ENCODE measurements at regions not wholly inside any gene's neighbourhood (a gene's known extent, or its start where the extent isn't known, plus 50 kb on each side); places are given as distances from the start of the nearest gene placed in this dataset.

- H3K36me3 ChIP-seq (ENCODE audit: control insufficient read depth in 1 of 2, insufficient read depth in 2 of 2, low read length in 2 of 2), result no peaks in the 10 kb centered on the region
- no peak for TF ChIP-seq SRF (IDR thresholded peaks at IDR 0.05; ENCODE audit: low read depth)
- peak; percentile 13 to 55 (median 15); a peak in 4 of 6 replicates for TF ChIP-seq CTCF (IDR thresholded peaks at IDR 0.05 in 2 of 3, conservative IDR thresholded peaks at IDR 0.05 in 1 of 3; ENCODE audit: borderline replicate concordance in 1 of 3, insufficient read depth in 1 of 3, low read depth in 2 of 3, low read length in 2 of 3)
- TF ChIP-seq RAD21 (IDR thresholded peaks at IDR 0.05; ENCODE audit: low read depth), result peak; percentile 44
- no peak overlapping the region for H3K9ac ChIP-seq (ENCODE audit: low read length)
- no peaks in the 10 kb centered on the region for H3K79me2 ChIP-seq (ENCODE audit: insufficient read depth, low read length)
- ATAC-seq (no peak; the same call in 1 of the 2 replicates), DNase-seq (ENCODE audit: low read depth, low spot score) (no peak)
- H3K9me3 ChIP-seq (ENCODE audit: control insufficient read depth in 1 of 2, insufficient read depth in 1 of 2, low read depth in 1 of 2, low read length in 2 of 2), result no peaks in the 10 kb centered on the region
- H3K9me2 ChIP-seq (ENCODE audit: insufficient read depth), result no peaks in the 10 kb centered on the region
- ChIA-PET CTCF (interaction anchor here (0.8 kb wide), 1 partner anchor 1546 kb away, joined by 5 read pairs; no protein-coding TSS in a partner anchor), POLR2A (no interaction called here), RAD21 (ENCODE audit: low non-redundant PET in 1 of 2, low total read pairs in 2 of 2, uncharacterized antibody in 2 of 2, unreplicated experiment in 2 of 2) (no interaction called here)
- H3K27me3 ChIP-seq (ENCODE audit: insufficient read depth, low read length), result 0 out of 2 replicates have a peak, but pooled peaks cover 5% of the 10 kb centered on the region
- no peak overlapping the region for H3K4me2 ChIP-seq (ENCODE audit: low read length)
- H3K4me3 ChIP-seq (replicated peaks in 1 of 2; ENCODE audit: low read depth in 1 of 2, low read length in 2 of 2), result no peak overlapping the region
- intact Hi-C loops (cut with micrococcal nuclease), result loop anchor here (2.0 to 5.0 kb wide), 2 partner anchors 1547 to 1944 kb away; no protein-coding TSS in a partner anchor
- BruUV-seq (replicated peaks), result no TSS peak
- H2AFZ ChIP-seq (ENCODE audit: low read depth, low read length, poor library complexity, severe bottlenecking), result no peak overlapping the region
- no peak overlapping the region for H3K27ac ChIP-seq (ENCODE audit: low read depth, low read length)
- no peaks in the 10 kb centered on the region for H3K4me1 ChIP-seq (ENCODE audit: control insufficient read depth in 1 of 2, insufficient read depth in 2 of 2, low read length in 2 of 2)
- H4K20me1 ChIP-seq (ENCODE audit: insufficient read depth), result no peaks in the 10 kb centered on the region
Measured at GRCh38 chr2:106638043-106638442, 150.9 kb downstream of the CD8B2 start.

DNA sequence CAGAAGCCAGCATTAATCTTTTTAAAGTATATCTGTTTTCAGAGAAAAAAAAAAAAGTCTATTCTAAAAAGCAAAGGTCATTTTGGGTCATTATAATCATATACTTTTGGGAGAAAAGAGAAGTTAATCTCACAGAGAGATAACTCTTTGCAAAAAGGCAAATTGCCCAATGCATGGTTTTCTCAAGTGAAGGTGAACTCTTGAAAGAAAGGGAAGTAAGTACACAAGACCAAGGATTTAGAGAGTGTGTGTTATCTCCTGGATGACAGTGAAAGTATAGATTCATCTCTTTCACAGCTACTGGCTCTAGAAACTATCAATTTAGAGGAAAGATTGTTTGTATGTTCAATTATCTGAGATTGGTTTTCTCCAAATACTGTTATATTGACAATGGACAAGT is 151.4 kb downstream of the CD8B2 start:
- Histone ChIP-seq H3K9me3 (ENCODE audit: control insufficient read depth in 1 of 2, insufficient read depth in 1 of 2, low read depth in 1 of 2, low read length in 2 of 2) (no peaks in the 10 kb centered on the region), H3K36me3 (ENCODE audit: control insufficient read depth in 1 of 2, insufficient read depth in 2 of 2, low read length in 2 of 2) (no peaks in the 10 kb centered on the region), H3K79me2 (ENCODE audit: insufficient read depth, low read length) (no peaks in the 10 kb centered on the region), H4K20me1 (ENCODE audit: insufficient read depth) (no peaks in the 10 kb centered on the region), H3K27me3 (ENCODE audit: insufficient read depth, low read length) (no peaks in the 10 kb centered on the region), H3K4me2 (ENCODE audit: low read length) (no peak overlapping the region), H3K27ac (ENCODE audit: low read depth, low read length) (no peak overlapping the region), H3K4me1 (ENCODE audit: control insufficient read depth in 1 of 2, insufficient read depth in 2 of 2, low read length in 2 of 2) (no peaks in the 10 kb centered on the region), H3K9me2 (ENCODE audit: insufficient read depth) (no peaks in the 10 kb centered on the region), H3K4me3 (replicated peaks in 1 of 2; ENCODE audit: low read depth in 1 of 2, low read length in 2 of 2) (no peak overlapping the region), H2AFZ (ENCODE audit: low read depth, low read length, poor library complexity, severe bottlenecking) (no peak overlapping the region), H3K9ac (ENCODE audit: low read length) (no peak overlapping the region)
- no peak for DNase-seq (ENCODE audit: low read depth, low spot score)
- ChIA-PET RAD21 (ENCODE audit: low non-redundant PET in 1 of 2, low total read pairs in 2 of 2, uncharacterized antibody in 2 of 2, unreplicated experiment in 2 of 2) (no interaction called here), POLR2A (no interaction called here), CTCF (interaction anchor here (0.8 kb wide), 1 partner anchor 1546 kb away, joined by 5 read pairs; no protein-coding TSS in a partner anchor)
- no peak for ATAC-seq
- BruUV-seq (replicated peaks), result no TSS peak
- TF ChIP-seq ZFX (IDR thresholded peaks at IDR 0.05), result no peak
- TF ChIP-seq RAD21 (IDR thresholded peaks at IDR 0.05; ENCODE audit: low read depth), result no peak
- no peak for TF ChIP-seq ZBTB33 (IDR thresholded peaks at IDR 0.05; ENCODE audit: extremely low read depth, insufficient replicate concordance, low read length)
- TF ChIP-seq EZH2 (IDR thresholded peaks at IDR 0.05), result no peak
- no peak for TF ChIP-seq FOSL1 (IDR thresholded peaks at IDR 0.05; ENCODE audit: low read depth)
- TF ChIP-seq EZH2phosphoT487 (IDR thresholded peaks at IDR 0.05; ENCODE audit: borderline replicate concordance), result no peak
- TF ChIP-seq CBX3 (IDR thresholded peaks at IDR 0.05; ENCODE audit: low read depth), result no peak
- no peak for TF ChIP-seq POLR2A (IDR thresholded peaks at IDR 0.05; ENCODE audit: borderline replicate concordance, extremely low read depth, insufficient read depth, insufficient read length)
- TF ChIP-seq POLR2AphosphoS5 (IDR thresholded peaks at IDR 0.05; ENCODE audit: low read depth, low read length), result no peak
- TF ChIP-seq, protein P1, sequence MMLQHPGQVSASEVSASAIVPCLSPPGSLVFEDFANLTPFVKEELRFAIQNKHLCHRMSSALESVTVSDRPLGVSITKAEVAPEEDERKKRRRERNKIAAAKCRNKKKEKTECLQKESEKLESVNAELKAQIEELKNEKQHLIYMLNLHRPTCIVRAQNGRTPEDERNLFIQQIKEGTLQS (IDR thresholded peaks at IDR 0.05), result no peak
- no peak for TF ChIP-seq TCF7L2 (IDR thresholded peaks at IDR 0.05; ENCODE audit: borderline replicate concordance, extremely low read depth, insufficient read depth, insufficient read length)
- intact Hi-C loops (cut with micrococcal nuclease), result loop anchor here (2.0 to 5.0 kb wide), 2 partner anchors 1546 to 1944 kb away; no protein-coding TSS in a partner anchor

All from HCT116 (cell line).